Esophagus squamous epithelium (tissue), 5 donors: ENCODE measurements at regions not wholly inside any gene's neighbourhood (a gene's known extent, or its start where the extent isn't known, plus 50 kb on each side); places are given as distances from the start of the nearest gene placed in this dataset.
A peak's percentile ranks its signal among the peaks of the same experiment; 100 is the strongest.
"Not testable (repeated sequence)": the region's sequence is repeated elsewhere in the genome, so short reads cannot be mapped to it uniquely, and the experiment has no call there.

Experiments
- DNase-seq: peaks from one replicate; lab custom pipeline; 2025; lab: John Stamatoyannopoulos, UW
- H3K27ac ChIP-seq, 4 donors: fragments of 200-600 bp; sonication (generic); one replicate each; pipeline ENCODE4 v1.5.1; 2016 to 2019; ENCODE audit warnings: mild to moderate bottlenecking in 1 of 4
- H3K27me3 ChIP-seq, 4 donors: fragments of 200-600 bp; sonication (generic); 1 replicate in 3 of 4; 2 replicates in 1 of 4; pipeline versions ENCODE4 v1.5.1 to v1.6.0; 2017 to 2021; ENCODE audit warnings: antibody characterized with exemption in 1 of 4
- H3K36me3 ChIP-seq, 3 donors: fragments of 200-600 bp; sonication (generic); one replicate each; pipeline ENCODE4 v1.5.1; 2016 to 2019
- H3K4me1 ChIP-seq, 3 donors: fragments of 200-600 bp; sonication (generic); one replicate each; pipeline ENCODE4 v1.5.1; 2017 to 2019
- H3K4me3 ChIP-seq, 4 donors: fragments of 200-600 bp; sonication (generic); 1 replicate in 3 of 4; 2 replicates in 1 of 4; pipeline ENCODE4 v1.5.1; 2016 to 2019; ENCODE audit warnings: mild to moderate bottlenecking in 2 of 4, moderate library complexity in 1 of 4
- H3K9me3 ChIP-seq, 3 donors: fragments of 200-600 bp; sonication (generic); one replicate each; pipeline ENCODE4 v1.5.1; 2016 to 2019
- CTCF ChIP-seq, 6 experiments: fragments of 450-650 bp in 4 of 6; fragments of 200-600 bp in 2 of 6; sonication (generic) in 2 of 6; IDR thresholded peaks; one replicate each; pipeline ENCODE4 v1.5.1; 2016 to 2019; ENCODE audit warnings: antibody characterized with exemption in 6 of 6, mild to moderate bottlenecking in 4 of 6, moderate library complexity in 4 of 6
- POLR2A ChIP-seq, 4 donors: fragments of 450-650 bp; IDR thresholded peaks; one replicate each; pipeline ENCODE4 v1.6.1; 2017; ENCODE audit warnings: antibody characterized with exemption in 4 of 4, mild to moderate bottlenecking in 4 of 4, moderate library complexity in 3 of 4
- WGBS, 2 donors: methylation state at CpG; one replicate each; pipeline ENCODE4 v1.1.5; 2018; 5-methylcytosine and 5-hydroxymethylcytosine counted together
- intact Hi-C: fragments of 100-400 bp; cut with DNase I; formaldehyde crosslinking; loops from one replicate; pipeline ENCODE4 v1.15.0; 2022
- donor health status: DM: yes; HTN: yes; CAD: no.

- DNase-seq = no peak
- H3K36me3 ChIP-seq = no peaks in the 10 kb centered on the region
- intact Hi-C loops = no loop called here
- no peak for TF ChIP-seq POLR2A (IDR thresholded peaks at IDR 0.05)
- no peak for TF ChIP-seq CTCF (IDR thresholded peaks at IDR 0.05)
- H3K27ac ChIP-seq = no peak overlapping the region
- peak overlapping the region; percentile 22 to 59 (median 37) for H3K4me3 ChIP-seq
- peaks cover 8 to 30% (median 10%) of the 10 kb centered on the region in 3 donors for H3K4me1 ChIP-seq
- no CpG with 5 or more reads among the region's 66 CpGs for WGBS, 2 donors
- peaks cover 0 to 4% (median 0%) of the 10 kb centered on the region in 3 donors for H3K9me3 ChIP-seq
- H3K27me3 ChIP-seq = peaks cover 0 to 50% (median 0%) of the 10 kb centered on the region in 4 donors
These were observed 388.0 kb downstream of the SEC14L1 start for GRCh38 chr17:77528516-77529327.

- Histone ChIP-seq H3K4me1 (peaks cover 8 to 30% (median 10%) of the 10 kb centered on the region in 3 donors), H3K9me3 (peaks cover 0 to 10% (median 0%) of the 10 kb centered on the region in 3 donors), H3K36me3 (no peaks in the 10 kb centered on the region), H3K27me3 (peaks cover 0 to 50% (median 0%) of the 10 kb centered on the region in 4 donors), H3K27ac (no peak overlapping the region), H3K4me3 (no peak overlapping the region)
- TF ChIP-seq CTCF (IDR thresholded peaks at IDR 0.05) (no peak), POLR2A (IDR thresholded peaks at IDR 0.05) (no peak)
- WGBS, 2 donors = 60 to 71% methylated on average over 1 to 2 of the region's 7 CpGs
- no peak for DNase-seq
- intact Hi-C loops = no loop called here
These were observed 388.5 kb downstream of the SEC14L1 start for GRCh38 chr17:77529328-77529650.

GRCh38 chr17:77530591-77530990 is 389.8 kb downstream of the SEC14L1 start:
- Histone ChIP-seq H3K36me3 (no peaks in the 10 kb centered on the region), H3K27ac (no peak overlapping the region), H3K4me3 (no peak overlapping the region), H3K9me3 (peaks cover 0 to 10% (median 0%) of the 10 kb centered on the region in 3 donors), H3K4me1 (peaks cover 8 to 30% (median 10%) of the 10 kb centered on the region in 3 donors), H3K27me3 (peaks cover 0 to 44% (median 0%) of the 10 kb centered on the region in 4 donors)
- WGBS, 2 donors = 77 to 82% methylated on average over 3 to 8 of the region's 12 CpGs
- TF ChIP-seq POLR2A (IDR thresholded peaks at IDR 0.05) (no peak), CTCF (IDR thresholded peaks at IDR 0.05) (no peak)
- intact Hi-C loops = no loop called here
- no peak for DNase-seq

GRCh38 chr17:77531002-77531401 is 390.2 kb downstream of the SEC14L1 start:
- no peak for TF ChIP-seq CTCF (IDR thresholded peaks at IDR 0.05)
- TF ChIP-seq POLR2A (IDR thresholded peaks at IDR 0.05) = no peak
- H3K9me3 ChIP-seq = peaks cover 0 to 10% (median 0%) of the 10 kb centered on the region in 3 donors
- peaks cover 8 to 30% (median 10%) of the 10 kb centered on the region in 3 donors for H3K4me1 ChIP-seq
- H3K36me3 ChIP-seq = no peaks in the 10 kb centered on the region
- no peak overlapping the region for H3K4me3 ChIP-seq
- H3K27ac ChIP-seq = no peak overlapping the region
- intact Hi-C loops = no loop called here
- peaks cover 0 to 43% (median 0%) of the 10 kb centered on the region in 4 donors for H3K27me3 ChIP-seq
- WGBS, 2 donors = 68 to 86% methylated on average over 6 of the region's 6 CpGs
- DNase-seq = no peak

GRCh38 chr17:77531641-77532040 is 390.9 kb downstream of the SEC14L1 start:
- no peak for DNase-seq
- intact Hi-C loops = no loop called here

GRCh38 chr17:77533697-77534096 is 392.9 kb downstream of the SEC14L1 start:
- H3K27ac ChIP-seq, H3K4me1 ChIP-seq, intact Hi-C loops, DNase-seq, H3K9me3 ChIP-seq, H3K4me3 ChIP-seq, H3K36me3 ChIP-seq: not testable (repeated sequence)
- peaks cover 0 to 27% (median 0%) of the 10 kb centered on the region in 4 donors for H3K27me3 ChIP-seq
- WGBS, 2 donors = 90% methylated on average over 2 of the region's 6 CpGs; no CpG with 5 or more reads in 1 of the 2 donors

More at GRCh38 chr17:77531641-77532040, 390.9 kb downstream of the SEC14L1 start:
- peaks cover 8 to 25% (median 10%) of the 10 kb centered on the region in 3 donors for H3K4me1 ChIP-seq
- peaks cover 0 to 37% (median 0%) of the 10 kb centered on the region in 4 donors for H3K27me3 ChIP-seq
- no peak overlapping the region for H3K4me3 ChIP-seq
- 77 to 98% methylated on average over 3 to 4 of the region's 6 CpGs for whole genome bisulfite sequencing, 2 donors
- TF ChIP-seq POLR2A (IDR thresholded peaks at IDR 0.05) (no peak), CTCF (IDR thresholded peaks at IDR 0.05) (no peak)
- no peaks in the 10 kb centered on the region for H3K36me3 ChIP-seq
- peaks cover 0 to 10% (median 0%) of the 10 kb centered on the region in 3 donors for H3K9me3 ChIP-seq
- no peak overlapping the region for H3K27ac ChIP-seq
